ENCODE measurements at regions not wholly inside any gene's neighbourhood (a gene's known extent, or its start where the extent isn't known, plus 50 kb on each side); places are given as distances from the start of the nearest gene placed in this dataset.

DNA sequence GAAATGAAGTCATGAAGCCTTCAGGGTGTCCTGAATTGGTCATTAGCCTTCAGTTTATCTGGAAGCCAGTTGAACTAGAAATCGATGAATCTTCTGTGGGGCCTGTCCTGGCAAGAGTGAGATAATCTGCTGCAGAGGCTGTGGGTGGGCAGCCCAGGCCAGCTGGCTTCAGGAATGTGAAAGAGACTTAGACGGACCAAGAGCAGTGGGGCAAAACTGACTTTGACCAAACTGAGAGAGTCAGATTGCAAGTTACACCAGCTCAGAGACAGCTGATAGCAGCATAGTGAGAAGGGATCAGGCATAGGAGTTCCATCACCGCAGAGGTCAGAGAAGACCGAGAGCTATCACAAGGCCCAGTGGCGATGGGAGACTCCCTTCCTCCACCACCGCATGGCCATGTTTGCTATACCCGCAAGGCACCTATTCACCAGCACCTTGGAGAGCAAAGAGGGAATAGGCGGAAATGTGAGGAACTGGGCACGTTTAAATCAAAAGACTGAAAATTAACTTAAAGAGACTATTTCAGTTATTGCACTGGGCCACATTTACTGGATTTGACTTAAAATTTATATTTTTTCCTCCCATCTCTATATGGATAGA, 50.0 kb upstream of the GLIS3 start:
- no peak for DNase-seq (ENCODE audit: low spot score)
- H3K4me1 ChIP-seq (ENCODE audit: insufficient read depth, low read length, poor library complexity, severe bottlenecking) = no peaks in the 10 kb centered on the region
- H3K4me3 ChIP-seq (ENCODE audit: low read depth, low read length, poor library complexity, severe bottlenecking) = no peak overlapping the region
- no peak for TF ChIP-seq EZH2 (IDR thresholded peaks at IDR 0.05; ENCODE audit: borderline replicate concordance, low read depth, low read length, poor library complexity, severe bottlenecking)
- TF ChIP-seq, protein P1, sequence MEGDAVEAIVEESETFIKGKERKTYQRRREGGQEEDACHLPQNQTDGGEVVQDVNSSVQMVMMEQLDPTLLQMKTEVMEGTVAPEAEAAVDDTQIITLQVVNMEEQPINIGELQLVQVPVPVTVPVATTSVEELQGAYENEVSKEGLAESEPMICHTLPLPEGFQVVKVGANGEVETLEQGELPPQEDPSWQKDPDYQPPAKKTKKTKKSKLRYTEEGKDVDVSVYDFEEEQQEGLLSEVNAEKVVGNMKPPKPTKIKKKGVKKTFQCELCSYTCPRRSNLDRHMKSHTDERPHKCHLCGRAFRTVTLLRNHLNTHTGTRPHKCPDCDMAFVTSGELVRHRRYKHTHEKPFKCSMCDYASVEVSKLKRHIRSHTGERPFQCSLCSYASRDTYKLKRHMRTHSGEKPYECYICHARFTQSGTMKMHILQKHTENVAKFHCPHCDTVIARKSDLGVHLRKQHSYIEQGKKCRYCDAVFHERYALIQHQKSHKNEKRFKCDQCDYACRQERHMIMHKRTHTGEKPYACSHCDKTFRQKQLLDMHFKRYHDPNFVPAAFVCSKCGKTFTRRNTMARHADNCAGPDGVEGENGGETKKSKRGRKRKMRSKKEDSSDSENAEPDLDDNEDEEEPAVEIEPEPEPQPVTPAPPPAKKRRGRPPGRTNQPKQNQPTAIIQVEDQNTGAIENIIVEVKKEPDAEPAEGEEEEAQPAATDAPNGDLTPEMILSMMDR (conservative IDR thresholded peaks at IDR 0.05; ENCODE audit: low read depth, low read length) = no peak
- POLR2A ChIA-PET (ENCODE audit: low non-redundant PET) = no interaction called here
- H3K9me3 ChIP-seq (ENCODE audit: low read depth, low read length, poor library complexity, severe bottlenecking) = no peaks in the 10 kb centered on the region
- CTCF ChIA-PET = no interaction called here
- no peaks in the 10 kb centered on the region for H3K27me3 ChIP-seq (replicated peaks; ENCODE audit: insufficient read depth, low read depth, low read length, poor library complexity)
- intact Hi-C loops (cut with micrococcal nuclease; ENCODE audit: unreplicated experiment) = no loop called here
- H3K36me3 ChIP-seq (ENCODE audit: insufficient read depth, low read length, poor library complexity, severe bottlenecking) = no peaks in the 10 kb centered on the region
- no peak overlapping the region for H3K27ac ChIP-seq (ENCODE audit: low read depth, low read length, poor library complexity, severe bottlenecking)
- BruUV-seq (replicated peaks) = no TSS peak
